GM12864 (cell line): ENCODE measurements at regions not wholly inside any gene's neighbourhood (a gene's known extent, or its start where the extent isn't known, plus 50 kb on each side); places are given as distances from the start of the nearest gene placed in this dataset.

Experiments used
- DNase-seq: peaks from one replicate; pipeline ENCODE4 v3.0.0-alpha.2; 2011; ENCODE audit warnings: low read depth
- H3K4me3 ChIP-seq: 2 replicates; pipeline ENCODE4 v1.5.1; 2011; ENCODE audit warnings: mild to moderate bottlenecking, low read depth, low read length, control low read depth
- TF ChIP-seq, protein P1 (sequence below): IDR thresholded peaks from 2 replicates; pipeline ENCODE4 v1.5.1; 2011; ENCODE audit warnings: low read depth, mild to moderate bottlenecking, moderate library complexity, low read length, control low read depth, inconsistent platforms; ENCODE audit errors: missing control alignments

DNA sequence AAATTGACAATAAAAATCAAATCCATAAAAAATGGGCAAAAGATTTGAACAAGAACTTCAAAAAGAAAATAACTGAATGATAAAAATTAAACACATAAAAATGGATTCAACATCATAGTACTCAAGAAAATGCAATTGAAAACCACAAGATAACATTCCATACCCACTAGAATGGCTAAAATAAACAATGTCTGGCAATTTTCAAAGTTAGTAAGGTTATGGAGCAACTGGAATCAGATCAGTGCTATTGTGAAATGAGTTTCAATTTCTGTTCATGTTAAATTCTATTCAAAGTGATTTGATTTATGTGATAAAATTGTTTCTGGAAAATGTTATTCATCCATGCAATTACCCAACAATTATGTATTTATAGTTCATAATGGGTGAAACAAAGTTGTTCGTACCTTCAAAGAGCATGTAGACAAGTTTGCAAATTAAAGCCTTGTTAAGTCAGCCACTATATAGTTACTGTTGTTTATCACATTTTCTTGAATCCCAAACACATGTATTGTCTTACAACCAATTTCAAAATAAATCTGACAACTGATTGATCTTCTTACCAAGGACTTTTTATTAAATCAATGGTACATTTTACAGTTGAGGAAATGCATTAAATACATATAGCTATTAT is 151.5 kb upstream of the CENPW start:
- no peak overlapping the region for H3K4me3 ChIP-seq
- no peak for DNase-seq
- TF ChIP-seq, protein P1, sequence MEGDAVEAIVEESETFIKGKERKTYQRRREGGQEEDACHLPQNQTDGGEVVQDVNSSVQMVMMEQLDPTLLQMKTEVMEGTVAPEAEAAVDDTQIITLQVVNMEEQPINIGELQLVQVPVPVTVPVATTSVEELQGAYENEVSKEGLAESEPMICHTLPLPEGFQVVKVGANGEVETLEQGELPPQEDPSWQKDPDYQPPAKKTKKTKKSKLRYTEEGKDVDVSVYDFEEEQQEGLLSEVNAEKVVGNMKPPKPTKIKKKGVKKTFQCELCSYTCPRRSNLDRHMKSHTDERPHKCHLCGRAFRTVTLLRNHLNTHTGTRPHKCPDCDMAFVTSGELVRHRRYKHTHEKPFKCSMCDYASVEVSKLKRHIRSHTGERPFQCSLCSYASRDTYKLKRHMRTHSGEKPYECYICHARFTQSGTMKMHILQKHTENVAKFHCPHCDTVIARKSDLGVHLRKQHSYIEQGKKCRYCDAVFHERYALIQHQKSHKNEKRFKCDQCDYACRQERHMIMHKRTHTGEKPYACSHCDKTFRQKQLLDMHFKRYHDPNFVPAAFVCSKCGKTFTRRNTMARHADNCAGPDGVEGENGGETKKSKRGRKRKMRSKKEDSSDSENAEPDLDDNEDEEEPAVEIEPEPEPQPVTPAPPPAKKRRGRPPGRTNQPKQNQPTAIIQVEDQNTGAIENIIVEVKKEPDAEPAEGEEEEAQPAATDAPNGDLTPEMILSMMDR: no peak

DNA sequence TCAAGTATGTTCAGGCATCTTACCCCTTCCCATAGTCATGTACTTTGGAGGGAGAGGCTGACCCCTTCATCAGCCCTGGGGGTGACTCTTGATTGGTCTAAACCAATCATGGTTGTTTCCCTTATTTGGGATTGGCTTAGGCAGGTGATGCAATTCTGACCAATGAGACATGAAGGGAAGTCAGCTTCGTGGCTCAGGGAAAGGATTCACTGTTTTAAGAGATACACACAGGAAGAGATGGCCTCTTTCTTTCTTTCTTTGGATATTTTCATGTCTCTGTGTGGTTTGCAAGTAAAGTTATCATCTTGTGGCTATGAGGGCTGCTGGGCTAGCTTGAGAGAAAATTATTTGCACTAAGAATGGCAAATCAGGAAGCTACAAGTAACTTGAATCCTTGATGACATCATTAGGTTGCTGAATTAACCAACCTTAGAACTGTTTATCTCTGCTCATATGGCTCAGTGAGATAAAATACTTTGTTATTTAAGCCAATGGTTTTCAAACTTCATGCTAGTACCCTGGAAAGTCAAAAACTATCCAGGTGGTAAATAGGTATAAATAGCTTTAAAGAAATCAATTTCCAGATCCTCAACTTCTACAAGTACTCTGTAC is 144.2 kb upstream of the CENPW start:
- H3K4me3 ChIP-seq: no peak overlapping the region
- no peak for DNase-seq
- TF ChIP-seq, protein P1: no peak

DNA sequence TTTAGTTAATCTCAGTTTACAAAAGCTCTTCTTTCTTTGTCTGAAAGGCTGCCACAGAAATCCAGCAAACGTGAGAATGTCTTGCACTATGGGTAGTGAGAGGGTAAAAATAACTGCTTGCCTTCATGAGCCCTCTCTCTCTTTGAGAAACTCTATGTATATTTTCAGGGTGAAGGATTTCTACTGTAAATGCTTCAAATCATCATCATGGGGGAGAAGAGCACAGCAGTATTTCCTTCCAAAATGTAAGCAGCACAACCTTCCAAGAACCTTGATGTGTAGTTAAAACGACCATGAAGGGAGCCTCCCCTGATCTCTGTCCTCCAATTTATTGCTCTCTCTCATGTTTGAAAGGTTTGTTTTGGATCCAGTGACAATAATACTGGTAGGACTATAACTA is 141.3 kb upstream of the CENPW start:
- no peak for DNase-seq

DNA sequence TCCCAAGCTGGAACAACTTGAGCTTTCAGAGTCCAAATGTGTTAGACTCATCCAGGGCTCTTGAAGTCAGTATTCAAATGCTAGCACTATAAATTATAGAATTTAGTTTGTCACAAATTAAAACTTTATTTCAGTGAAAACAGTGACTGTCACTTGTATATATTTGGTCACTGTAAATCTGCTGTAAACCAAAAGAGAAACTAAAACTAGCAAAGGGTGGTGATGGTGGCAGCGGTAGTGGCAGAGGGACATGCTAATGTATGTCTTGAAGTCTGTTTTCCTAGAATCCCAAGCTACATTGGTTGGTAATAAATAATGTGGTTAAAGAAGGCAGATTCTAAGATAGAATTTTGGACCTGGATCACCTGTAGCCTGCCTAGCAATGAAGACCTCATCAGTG is 140.4 kb upstream of the CENPW start:
- TF ChIP-seq, protein P1: no peak
- no peak overlapping the region for H3K4me3 ChIP-seq
- DNase-seq: no peak

More for the DNA sequence above, 141.3 kb upstream of the CENPW start:
- H3K4me3 ChIP-seq: no peak overlapping the region
- TF ChIP-seq, protein P1: no peak

DNA sequence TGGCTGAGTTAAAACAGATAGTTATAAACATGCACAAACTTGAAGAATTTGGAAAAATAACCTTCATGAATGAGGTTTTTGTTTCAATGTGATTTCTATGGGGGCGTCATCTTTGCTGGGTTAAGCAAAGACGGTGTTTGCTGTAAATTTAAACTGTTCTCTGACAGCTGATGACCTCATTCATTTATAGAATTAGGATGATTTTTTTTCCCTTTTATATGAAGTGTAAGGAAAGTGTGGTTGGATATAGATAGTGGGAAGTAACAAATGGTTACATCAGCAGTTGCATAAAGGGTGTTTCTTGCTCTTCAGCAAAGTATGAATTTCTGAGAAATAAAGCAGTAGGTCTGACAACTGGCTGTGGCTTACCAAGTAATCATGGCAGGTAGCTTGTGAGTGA is 137.2 kb upstream of the CENPW start:
- no peak for DNase-seq
- TF ChIP-seq, protein P1: no peak
- H3K4me3 ChIP-seq: no peak overlapping the region

DNA sequence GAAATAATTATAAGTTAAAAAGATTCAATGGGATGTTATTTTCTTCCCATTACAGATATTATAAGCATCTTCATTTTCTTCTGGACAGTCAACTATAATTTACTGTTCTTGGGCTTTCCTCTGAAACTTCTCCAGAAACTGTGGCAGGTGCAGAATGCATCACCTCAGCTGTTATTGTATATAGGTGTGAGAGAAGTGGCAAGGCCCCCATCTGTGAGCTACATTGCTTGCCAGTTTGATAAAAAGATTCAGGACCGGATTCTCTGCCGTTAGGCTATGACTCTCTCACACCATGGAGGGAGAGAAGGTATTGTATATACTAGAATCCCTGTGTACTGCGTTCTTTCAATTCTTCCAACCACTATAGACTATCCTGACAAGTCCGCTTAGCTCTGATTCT is 135.8 kb upstream of the CENPW start:
- TF ChIP-seq, protein P1: no peak
- no peak for DNase-seq
- H3K4me3 ChIP-seq: no peak overlapping the region

DNA sequence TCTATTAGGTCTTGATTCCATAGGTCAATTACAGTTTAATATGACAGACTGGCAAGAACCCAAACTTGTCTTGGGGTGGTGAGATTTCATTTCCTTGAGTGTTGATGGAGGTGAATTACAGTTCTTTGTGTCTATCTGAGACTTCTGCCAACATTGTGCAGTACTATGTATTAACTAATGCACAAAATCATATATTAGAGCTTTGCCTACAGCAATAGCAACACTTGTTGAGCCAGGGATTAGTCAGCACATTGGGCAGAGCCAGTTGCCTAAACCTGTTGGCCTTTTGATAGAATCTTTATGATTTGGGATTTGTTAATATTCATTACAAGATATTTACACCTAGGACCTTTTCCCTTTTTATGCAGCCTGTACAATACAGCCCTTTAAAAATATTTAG is 135.3 kb upstream of the CENPW start:
- TF ChIP-seq, protein P1: no peak
- no peak for DNase-seq
- H3K4me3 ChIP-seq: no peak overlapping the region
